Suppressor macrophage (primary cell): ENCODE measurements at regions not wholly inside any gene's neighbourhood (a gene's known extent, or its start where the extent isn't known, plus 50 kb on each side); places are given as distances from the start of the nearest gene placed in this dataset.
A peak's percentile ranks its signal among the peaks of the same experiment; 100 is the strongest.
"Not testable (repeated sequence)": the region's sequence is repeated elsewhere in the genome, so short reads cannot be mapped to it uniquely, and the experiment has no call there.

Source experiments
- DNase-seq, 4 experiments: peaks; one replicate each; pipeline ENCODE4 v3.0.0-alpha.2; 2020 to 2022

DNA sequence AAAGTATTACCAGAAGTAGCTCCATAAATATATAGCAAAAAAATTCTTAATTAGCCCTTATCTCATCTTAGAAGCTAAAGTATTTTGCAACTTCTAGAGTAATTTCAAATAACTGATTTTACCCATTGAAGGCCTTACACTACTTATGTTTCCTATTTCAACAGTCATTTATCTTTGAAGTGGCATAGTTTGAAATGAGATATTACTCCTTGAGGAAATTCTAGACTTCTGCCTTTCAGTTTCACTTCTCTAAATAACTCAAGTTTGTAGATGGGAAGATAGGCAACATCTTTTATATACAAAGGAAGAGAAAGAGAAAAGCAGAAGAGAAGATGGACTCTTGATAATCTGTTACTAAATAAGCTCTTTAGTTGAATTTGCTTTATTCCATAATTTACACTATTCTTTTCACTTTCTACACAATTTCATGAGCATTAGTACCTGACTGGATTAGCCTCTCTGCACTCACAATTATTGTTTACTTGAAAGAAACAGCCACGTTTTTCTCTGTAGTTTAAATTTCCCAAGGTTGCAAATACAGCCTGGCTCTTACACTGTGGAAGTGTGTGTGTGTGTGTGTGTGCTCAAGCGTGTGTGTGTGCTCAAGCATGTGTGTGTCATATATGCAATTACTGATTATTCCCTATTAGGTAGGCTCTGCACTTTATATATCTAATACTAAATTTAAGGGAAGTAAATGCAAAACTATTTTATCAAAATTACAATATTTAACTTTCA is 60.6 kb upstream of the EMB start:
- DNase-seq, result peak; percentile 16 to 88 (median 60)

DNA sequence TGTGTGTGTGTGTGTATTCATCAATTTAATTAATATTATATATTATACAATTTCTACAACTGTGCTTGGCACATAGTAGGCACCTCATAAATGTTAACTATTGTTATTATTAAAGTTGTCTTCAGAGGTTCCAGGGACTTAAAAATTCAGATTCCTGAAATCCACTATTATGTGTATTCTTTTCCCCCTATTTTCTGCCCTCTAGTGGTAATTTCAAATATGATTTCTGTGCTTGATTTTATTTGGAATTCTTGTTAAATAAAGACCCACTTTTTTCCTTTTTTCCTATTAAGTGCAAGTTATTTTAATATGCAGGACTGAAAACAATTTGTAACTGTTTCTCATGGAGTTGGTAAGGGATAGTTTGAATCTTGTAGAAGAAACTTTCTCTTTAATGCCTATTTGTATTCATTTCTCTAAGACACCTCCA is 72.0 kb upstream of the EMB start:
- peak in 2 of 4 experiments; percentile 14 to 40 for DNase-seq

DNA sequence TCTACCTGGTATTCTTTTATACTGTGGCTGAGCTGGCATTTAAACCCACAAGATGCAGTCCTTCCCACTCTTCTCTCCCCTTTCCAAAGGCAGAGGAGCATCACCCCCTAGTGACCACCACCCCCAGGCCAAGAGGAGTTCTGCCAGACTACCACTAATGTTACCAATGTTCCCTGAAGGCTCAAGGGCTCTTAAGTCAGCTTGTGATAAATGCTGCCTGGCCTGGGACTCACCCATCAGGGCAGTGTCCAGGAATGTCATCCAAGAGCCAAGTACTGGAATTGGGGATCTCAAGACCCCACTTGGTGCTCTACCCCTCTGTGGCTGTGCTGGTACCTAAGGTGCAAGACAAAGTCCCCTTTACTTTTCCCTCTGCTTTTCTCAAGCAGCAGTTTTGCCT is 80.0 kb upstream of the EMB start:
- not testable (repeated sequence) for DNase-seq

DNA sequence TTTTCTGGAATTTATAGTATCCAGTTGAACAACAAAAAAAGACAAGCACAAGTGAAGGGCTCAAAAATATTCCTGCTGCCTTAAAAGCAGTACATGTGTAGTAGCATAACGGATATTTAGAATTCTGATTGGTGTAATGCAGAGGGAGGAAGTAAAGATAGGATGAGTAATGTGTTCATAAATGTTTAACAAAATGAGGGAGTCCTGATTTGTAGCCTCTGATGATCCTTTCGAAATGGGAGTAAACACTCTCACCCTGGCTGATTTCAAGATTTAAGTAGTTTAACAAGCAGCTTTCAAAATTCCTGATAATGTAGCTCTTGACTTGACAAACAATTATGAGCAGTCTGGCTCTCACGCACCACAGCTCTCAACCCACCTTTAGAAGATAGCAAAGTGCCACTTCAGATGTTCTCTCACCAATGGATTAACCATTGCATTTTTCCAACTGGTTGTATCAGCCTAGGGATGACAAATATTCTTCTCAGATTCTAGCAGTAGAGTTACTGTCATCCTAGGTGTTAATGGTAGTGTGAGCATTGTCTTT is 86.5 kb upstream of the EMB start:
- DNase-seq, result not testable (repeated sequence)

DNA sequence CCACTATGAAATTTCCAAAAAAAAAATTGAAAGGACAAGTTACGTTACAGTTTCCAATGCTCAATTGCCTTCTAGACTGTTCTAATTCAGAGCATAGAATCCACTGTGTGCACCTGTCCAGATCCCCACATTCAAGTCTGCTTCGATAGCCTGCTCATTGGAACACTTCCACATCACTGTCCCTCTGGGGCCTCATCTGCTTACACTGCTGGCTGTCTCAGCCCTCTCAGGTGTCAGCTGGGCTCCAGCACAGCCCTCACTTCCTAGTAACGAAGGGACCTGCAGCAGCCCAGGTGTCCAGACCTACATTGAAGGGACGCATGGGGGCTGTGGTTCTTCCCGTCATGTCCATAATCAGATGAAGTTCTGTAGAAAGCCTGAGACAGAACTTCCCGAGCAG is 94.3 kb upstream of the EMB start:
- DNase-seq, result no peak

DNA sequence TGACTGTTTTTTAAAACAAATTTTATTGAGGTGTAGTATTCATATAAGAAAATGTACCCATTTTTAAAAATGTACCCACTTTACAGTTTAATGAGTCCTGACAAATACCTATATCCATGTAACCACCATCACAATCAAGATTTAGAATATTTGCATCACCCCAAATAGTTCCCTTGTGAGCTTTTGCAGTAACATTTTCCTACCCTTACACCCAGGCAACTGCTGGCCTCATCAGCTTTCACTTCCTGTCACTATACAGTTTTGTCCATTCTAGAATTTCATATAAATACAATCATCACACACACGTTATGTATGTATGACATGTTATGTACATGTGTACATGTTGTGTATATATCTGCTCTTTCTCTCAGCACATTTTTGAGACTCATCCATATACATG is 96.4 kb upstream of the EMB start:
- peak; percentile 23 to 67 (median 53) for DNase-seq

DNA sequence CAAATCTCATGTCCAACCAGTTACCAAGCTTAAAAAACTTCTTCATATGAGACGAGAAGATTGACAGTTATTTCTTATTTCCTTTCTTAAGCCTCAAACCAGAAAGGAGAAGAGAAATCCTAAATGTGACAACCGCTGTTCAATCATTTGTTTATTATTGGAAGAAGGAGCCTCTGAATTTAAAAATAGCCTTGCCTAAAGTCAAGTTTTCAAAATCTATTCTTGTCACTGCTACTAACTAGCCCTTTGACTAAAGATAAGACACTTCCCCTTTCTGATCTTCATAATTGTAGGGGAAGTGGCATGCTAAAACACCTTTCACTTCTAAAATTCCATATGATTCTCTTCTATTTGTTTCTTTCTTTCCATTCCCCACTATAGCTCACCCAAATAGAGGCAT is 106.2 kb upstream of the EMB start:
- DNase-seq, result peak in 2 of 4 experiments; percentile 22 to 24

DNA sequence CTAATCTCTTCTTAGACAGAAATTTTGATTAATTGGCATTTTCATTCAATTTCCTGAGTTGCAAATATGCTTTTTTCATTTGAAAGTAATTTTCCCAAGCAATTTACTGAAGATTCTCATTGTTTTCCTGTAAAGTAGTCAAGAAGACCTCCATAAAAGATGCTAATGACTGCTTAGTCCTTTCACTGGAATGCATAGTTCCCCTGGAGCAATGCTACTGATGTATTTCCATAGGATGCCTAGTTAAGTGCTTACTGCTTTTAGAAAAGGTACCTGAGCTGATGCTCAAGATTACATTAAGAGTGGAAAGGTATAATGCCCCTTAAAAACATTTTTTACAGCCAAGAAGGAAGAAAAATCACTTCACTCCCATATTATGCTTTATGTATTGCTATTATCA is 109.2 kb upstream of the EMB start:
- DNase-seq, result no peak

DNA sequence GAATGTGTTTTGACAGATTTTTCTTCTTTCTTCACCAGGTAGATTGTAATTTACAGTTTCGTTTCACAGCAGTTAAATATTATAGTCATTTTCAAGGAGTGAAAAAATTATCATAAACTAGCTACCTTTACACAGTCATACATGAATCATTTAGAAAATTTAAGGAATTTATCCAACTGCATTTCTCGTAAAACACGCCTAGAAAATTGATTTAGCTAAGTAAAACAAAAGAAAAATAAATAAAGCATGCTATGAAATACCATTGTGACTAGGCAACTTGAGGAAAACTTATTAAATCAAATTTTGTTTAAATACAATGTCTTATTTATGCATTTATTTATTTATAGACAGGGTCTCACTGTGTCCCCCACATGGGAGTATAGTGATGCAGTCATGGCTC is 109.9 kb upstream of the EMB start:
- DNase-seq, result no peak

DNA sequence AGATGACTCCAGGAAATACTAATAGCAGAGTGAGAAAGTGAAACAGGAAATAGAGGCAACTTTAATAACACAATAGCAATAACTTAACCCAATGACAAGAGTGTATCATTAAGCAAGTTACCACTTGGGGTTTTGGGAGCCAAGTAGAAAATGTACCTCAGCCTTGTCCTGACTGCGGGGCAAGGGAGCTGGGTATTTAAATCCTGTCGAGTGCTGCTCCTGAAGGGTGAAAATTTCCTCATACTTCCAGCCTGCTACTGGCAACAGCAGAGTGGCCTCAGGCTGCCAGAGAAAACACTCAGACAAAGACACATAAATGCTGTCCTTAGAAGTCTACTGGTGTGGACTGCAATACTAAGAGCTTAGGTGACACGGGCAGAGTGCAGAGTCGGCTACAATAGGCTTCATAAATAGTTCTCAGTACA is 112.5 kb upstream of the EMB start:
- DNase-seq, result peak in 3 of 4 experiments; percentile 6 to 9 (median 7)

DNA sequence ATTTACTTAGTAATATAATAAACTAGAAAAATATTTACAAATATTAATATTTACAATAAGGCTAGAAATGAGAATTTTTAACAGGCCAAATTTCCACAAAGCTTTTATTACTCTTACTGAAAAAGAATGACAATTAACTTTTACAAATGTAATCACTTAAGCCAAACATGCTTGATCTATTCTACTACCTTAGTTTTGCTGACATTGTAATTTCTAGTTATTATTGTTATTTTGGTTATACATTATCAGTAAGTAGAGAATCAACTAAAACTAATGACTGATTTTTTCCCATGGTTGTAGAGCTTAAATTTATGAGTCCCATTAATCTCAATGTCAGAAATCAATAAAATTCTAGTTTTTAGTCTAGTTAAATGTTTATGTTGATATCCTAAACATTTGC is 107.8 kb upstream of the PARP8 start:
- not testable (repeated sequence) for DNase-seq

DNA sequence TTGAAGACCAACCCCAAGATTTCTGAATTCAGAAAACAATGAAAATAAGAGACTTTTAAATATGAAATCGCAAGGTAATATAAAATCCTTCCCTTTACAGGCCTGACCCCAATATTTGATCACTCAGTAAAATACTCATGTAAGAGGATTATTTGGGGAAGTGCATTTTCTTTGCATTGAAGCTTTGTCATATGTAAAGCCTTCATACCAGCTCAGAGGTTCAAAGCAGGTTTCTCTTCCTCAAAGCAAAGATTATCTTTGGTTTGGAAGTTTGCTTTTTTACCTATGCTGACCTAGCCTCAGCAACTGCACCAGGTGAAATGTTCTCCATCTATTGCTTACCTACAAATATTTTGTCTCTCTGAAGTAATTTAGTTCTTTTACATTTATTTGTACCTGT is 106.5 kb upstream of the PARP8 start:
- peak in 3 of 4 experiments; percentile 4 to 37 (median 33) for DNase-seq

DNA sequence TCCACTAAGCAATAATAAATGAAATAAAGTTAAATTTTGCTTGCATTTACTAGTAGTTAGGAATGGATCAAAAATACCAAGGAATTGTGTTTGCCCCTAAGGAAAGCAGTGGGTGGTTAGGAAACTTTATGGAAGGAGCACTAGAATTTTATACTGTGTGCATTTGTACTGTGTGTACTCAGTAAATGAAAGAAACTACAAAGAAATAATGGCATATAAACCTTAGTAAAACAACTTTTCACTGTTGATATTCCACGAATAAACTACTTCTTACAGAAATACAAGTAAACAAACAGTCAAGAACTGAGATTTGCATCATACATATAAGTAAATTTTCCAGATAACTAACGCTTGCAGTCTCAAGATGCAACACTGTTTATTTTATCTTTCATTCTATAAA is 103.7 kb upstream of the PARP8 start:
- no peak for DNase-seq

DNA sequence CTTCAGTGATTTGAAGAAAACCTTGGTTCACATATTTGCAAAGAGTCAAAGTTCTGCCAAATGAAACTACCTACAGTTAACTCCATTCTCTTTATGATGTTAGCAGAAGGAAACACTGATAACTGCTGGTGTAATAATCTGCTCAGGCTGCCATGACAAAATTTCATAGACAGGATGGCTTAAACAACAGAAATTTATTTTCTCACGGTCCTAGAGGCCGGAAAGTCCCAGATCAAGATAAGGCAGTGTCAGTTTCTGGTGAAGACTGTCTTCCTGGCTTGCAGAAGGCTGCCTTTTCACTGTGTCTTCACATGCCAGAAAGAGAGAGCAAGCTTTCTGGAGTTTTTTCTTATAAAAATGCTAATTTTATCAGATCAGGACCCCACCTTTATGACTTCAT is 102.4 kb upstream of the PARP8 start:
- DNase-seq, result no peak

DNA sequence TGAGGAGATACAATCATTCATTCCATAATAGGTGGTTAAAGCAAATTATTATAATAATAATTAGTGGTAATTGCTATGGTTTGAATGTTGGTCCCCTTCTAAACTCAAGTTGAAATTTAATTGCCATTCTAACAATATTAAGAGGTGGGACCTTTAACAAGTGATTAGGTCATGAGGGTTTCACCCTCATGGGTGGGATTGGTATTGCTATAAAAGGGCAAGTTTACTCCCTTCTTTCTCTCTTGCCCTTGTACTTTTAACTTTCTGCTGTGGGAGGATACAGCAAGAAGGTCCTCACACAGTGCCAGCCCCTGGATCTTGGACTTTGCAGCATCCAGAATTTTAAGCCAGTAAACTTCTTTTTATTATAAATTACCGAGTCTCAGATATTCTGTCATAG is 101.9 kb upstream of the PARP8 start:
- DNase-seq, result no peak

DNA sequence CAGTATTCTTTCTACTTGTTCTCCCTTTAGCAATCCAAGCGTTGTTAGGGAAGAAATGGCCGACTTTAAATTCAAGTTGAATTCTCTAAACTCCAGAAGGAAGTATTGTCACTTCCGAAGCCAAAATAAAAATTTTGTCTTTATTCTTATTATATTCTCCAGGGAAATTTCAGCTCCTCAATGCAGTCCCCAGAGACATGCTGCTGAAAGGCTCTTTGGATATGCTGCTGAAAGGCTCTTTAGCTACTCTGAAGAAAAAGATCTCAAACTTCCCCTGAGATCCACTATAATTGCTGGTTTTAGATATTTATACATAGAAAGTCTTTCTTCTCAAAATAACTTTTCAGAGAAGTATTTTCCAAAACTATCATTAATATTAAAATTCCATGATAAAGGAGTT is 92.3 kb upstream of the PARP8 start:
- DNase-seq, result no peak

DNA sequence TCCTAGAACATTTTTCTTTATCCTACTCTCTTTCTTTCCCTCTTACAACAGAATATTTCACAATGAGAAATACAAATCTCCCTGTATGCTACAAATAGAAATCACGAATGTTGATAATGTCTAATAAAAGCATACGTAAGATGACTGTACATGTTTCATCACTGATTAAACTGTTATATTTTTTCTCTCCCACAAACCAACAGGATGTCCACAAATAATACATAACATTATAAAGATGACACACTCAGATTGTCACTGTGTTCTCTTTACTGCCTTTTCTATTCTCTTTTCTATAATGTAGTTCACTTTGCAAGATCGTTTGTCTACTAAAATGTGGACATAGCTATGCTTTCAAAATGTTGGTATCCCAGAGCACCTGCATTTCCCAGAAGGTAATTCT is 90.7 kb upstream of the PARP8 start:
- no peak for DNase-seq

DNA sequence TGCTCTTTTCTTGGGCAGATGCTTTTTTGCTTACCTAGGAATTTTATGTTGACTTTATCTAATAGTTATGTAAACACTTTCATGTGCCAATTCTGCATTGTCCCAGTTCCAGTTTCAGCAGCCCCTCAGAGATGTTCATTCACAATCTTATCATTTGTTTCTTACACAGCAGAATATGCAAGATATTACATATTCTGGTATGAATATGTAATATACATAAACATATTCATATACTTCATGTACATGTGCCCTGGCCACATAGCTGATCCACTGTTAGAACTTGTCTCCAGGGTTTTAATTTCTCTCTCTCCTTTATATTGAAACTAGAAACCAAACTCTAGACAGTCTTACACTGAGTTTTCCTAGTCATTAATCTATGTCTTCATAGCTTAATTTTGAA is 90.2 kb upstream of the PARP8 start:
- DNase-seq, result no peak

DNA sequence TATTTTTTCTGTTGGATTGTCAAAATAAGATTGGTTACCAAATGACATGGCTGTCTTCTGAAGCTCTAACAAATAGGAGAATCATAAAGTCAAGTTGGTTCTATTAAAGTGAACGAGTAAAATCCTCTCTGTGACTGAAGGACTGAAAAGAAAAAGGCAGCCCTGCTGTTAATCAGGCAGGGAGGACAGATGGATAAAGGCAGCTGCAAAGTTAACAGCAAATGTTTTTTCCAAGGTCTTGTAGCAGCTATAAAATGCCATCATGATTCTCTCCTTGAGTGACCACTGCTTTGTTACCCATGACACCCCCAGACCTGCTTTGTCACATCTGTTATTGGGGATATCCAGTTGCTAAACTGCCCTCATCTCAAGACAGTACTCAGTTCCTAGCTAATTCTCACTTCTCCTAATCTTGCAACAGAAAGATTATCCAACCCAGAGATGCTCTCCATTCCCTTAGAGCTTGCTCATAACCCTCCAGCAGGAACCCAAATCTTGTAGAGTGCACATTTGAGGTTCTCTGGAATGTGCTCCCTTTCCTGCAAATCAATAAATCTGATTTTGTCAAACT is 89.7 kb upstream of the PARP8 start:
- DNase-seq, result peak in 1 of 4 experiments; percentile 31

DNA sequence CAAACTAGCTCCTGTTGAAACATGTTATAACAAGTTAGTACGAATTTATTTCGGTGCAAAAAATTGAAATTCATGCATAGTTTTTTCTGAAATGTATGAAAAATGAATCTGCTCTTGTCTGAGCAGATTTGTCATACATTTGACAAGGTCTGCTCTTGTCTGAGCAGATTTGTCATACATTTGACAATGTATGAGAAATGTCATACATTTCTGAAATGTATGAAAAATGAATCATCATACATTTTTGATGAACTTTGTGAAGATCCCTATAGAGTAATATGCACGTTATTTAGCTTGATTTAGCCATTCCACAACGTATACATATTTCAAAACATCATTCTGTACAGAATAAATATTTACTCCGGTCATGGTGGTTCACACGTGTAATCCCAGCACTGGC is 85.9 kb upstream of the PARP8 start:
- DNase-seq, result no peak

DNA sequence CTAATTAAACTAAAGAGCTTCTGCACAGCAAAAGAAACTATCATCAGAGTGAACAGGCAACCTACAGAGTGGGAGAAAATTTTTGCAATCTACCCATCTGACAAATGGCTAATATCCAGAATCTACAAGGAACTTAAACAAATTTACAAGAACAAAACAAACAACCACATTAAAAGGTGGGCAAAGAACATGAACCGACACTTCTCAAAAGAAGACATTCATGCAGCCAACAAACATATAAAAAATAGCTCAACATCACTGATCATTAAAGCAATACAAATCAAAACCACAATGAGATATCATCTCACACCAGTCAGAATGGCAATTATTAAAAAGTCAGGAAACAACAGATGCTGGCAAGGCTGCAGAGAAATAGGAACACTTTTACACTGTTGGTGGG is 84.6 kb upstream of the PARP8 start:
- DNase-seq, result not testable (repeated sequence)

DNA sequence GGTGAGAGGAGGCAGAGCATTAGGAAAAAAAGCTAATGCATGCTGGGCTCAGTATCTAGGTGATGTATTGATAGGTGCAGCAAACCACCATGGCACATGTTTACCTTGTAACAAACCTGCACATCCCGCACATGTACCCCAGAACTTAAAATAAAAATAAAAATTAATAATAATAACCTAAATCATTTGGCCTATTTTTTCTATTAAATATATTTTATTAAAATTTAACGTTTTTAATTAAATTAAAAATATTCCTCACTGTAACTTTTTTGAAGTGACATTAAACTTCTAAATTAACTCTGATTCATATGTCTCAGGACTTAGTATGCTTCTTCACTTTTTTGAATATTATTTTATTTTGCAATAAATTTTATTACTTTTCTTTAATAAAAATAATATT is 83.7 kb upstream of the PARP8 start:
- no peak for DNase-seq

DNA sequence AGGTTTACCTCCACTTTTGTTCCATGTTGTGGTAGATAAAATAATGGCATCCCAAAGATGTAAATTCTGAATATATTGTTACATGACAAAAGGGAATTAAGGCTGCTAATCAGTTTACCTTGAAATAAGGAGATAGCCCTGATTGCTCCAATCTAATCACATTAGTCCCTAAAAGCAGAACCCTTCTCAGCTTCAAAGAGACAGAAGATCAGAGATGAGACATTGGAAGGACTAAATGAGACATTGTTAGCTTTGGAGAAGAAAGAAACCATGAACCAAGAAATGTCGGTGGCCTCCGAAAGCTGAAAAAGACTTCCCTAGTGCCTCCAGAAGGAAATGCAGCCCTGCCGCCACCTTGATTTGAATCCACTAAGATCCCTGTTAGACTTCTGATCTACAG is 82.8 kb upstream of the PARP8 start:
- no peak for DNase-seq

DNA sequence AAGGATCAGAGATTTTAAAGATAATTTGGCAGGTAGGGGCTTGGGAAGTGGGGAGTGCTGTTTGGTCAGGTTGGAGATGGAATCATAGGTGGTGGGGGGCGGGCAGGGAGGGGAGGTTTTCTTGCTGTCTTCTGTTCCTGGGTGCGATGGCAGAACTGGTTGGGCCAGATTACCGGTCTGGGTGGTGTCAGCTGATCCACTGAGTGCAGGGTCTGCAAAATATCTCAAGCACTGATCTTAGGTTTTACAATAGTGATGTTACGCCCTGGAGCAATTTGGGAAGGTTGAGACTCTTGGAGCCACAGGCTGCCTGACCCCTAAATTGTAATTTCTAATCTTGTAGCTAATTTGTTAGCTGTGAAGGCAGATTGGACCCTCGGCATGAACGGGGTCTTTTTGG is 78.0 kb upstream of the PARP8 start:
- not testable (repeated sequence) for DNase-seq
